GM23338 (cell line): ENCODE measurements at regions not wholly inside any gene's neighbourhood (a gene's known extent, or its start where the extent isn't known, plus 50 kb on each side); places are given as distances from the start of the nearest gene placed in this dataset.

Experiments used
- ATAC-seq: fragments of 200-7000 bp; cut with Tn5 transposase; 3 replicates; pipeline ENCODE4 v1.9.1; 2020
- DNase-seq: peaks from one replicate; pipeline ENCODE4 v3.0.0-alpha.2; 2015; ENCODE audit warnings: low spot score
- H2AFZ ChIP-seq: fragments of 200-600 bp; sonication (generic); 2 replicates; pipeline ENCODE4 v1.8.0; 2016; ENCODE audit warnings: antibody characterized with exemption, mild to moderate bottlenecking, moderate library complexity
- H3F3A ChIP-seq: fragments of 200-600 bp; sonication (generic); replicated peaks from 2 replicates; pipeline ENCODE4 v1.8.0; 2017; ENCODE audit warnings: antibody characterized with exemption, mixed run types, low read depth
- H3K27ac ChIP-seq: fragments of 200-600 bp; sonication (generic); 2 replicates; pipeline ENCODE4 v1.6.1; 2016; ENCODE audit warnings: low read depth
- H3K27me3 ChIP-seq: fragments of 200-600 bp; sonication (generic); 2 replicates; pipeline ENCODE4 v1.8.0; 2016; ENCODE audit warnings: mild to moderate bottlenecking, mixed run types, moderate library complexity; ENCODE audit not compliant: insufficient read depth
- H3K36me3 ChIP-seq: fragments of 200-600 bp; sonication (generic); 2 replicates; pipeline ENCODE4 v1.8.0; 2016; ENCODE audit warnings: mild to moderate bottlenecking; ENCODE audit not compliant: insufficient read depth
- H3K4me1 ChIP-seq: fragments of 200-600 bp; sonication (generic); 2 replicates; pipeline ENCODE4 v1.8.0; 2016; ENCODE audit warnings: mild to moderate bottlenecking, moderate library complexity; ENCODE audit not compliant: insufficient read depth
- H3K4me2 ChIP-seq: fragments of 200-600 bp; sonication (generic); 2 replicates; pipeline ENCODE4 v1.7.1; 2017; ENCODE audit warnings: mixed run types
- H3K4me3 ChIP-seq: fragments of 200-600 bp; sonication (generic); 2 replicates; pipeline ENCODE4 v1.6.1; 2016; ENCODE audit warnings: mixed run types
- H3K79me2 ChIP-seq: fragments of 200-600 bp; sonication (generic); replicated peaks from 2 replicates; pipeline ENCODE4 v1.8.0; 2017; ENCODE audit warnings: mild to moderate bottlenecking; ENCODE audit not compliant: insufficient read depth
- H3K9me2 ChIP-seq: fragments of 200-600 bp; sonication (generic); 2 replicates; pipeline ENCODE4 v1.8.0; 2017; ENCODE audit not compliant: insufficient read depth
- H4K20me1 ChIP-seq: fragments of 200-600 bp; sonication (generic); replicated peaks from 2 replicates; pipeline ENCODE4 v1.8.0; 2017; ENCODE audit warnings: mild to moderate bottlenecking; ENCODE audit not compliant: insufficient read depth
- H3K27ac Mint-ChIP-seq: 2 replicates; pipeline ENCODE4 v1.8.0; 2020; ENCODE audit warnings: inconsistent platforms, mild to moderate bottlenecking, moderate library complexity, mixed read lengths
- H3K27me3 Mint-ChIP-seq: 3 replicates; pipeline ENCODE4 v1.8.0; 2022; ENCODE audit warnings: low read depth, mild to moderate bottlenecking, moderate library complexity, mixed read lengths, inconsistent platforms; ENCODE audit not compliant: insufficient read depth, poor library complexity
- H3K36me3 Mint-ChIP-seq: 3 replicates; pipeline ENCODE4 v1.8.0; 2021; ENCODE audit warnings: low read depth, mild to moderate bottlenecking, inconsistent platforms, moderate library complexity, mixed read lengths
- H3K4me1 Mint-ChIP-seq: 3 replicates; pipeline ENCODE4 v1.8.0; 2020; ENCODE audit warnings: mild to moderate bottlenecking, inconsistent platforms, mixed read lengths
- H3K4me3 Mint-ChIP-seq: 3 replicates; pipeline ENCODE4 v1.8.0; 2021; ENCODE audit warnings: moderate library complexity, mild to moderate bottlenecking, inconsistent platforms, mixed read lengths
- H3K9me3 Mint-ChIP-seq: 3 replicates; pipeline ENCODE4 v1.8.0; 2020; ENCODE audit warnings: moderate library complexity, mild to moderate bottlenecking, inconsistent platforms, mixed read lengths
- CREB1 ChIP-seq: fragments of 250-450 bp; sonication (Bioruptor Pico); IDR thresholded peaks from 2 replicates; pipeline ENCODE4 v1.5.0; 2020; ENCODE audit warnings: low read depth, mild to moderate bottlenecking, moderate library complexity
- CTCF ChIP-seq, 2 experiments: fragments of 200-600 bp in 1 of 2; sonication (generic) in 1 of 2; conservative IDR thresholded peaks; 2 replicates each; pipeline versions ENCODE4 v1.5.1 to v1.6.1; 2016 to 2017; ENCODE audit warnings: antibody characterized with exemption in 2 of 2, low read depth in 2 of 2, mild to moderate bottlenecking in 2 of 2, moderate library complexity in 1 of 2
- ZNF462 ChIP-seq: fragments of 250-450 bp; sonication (Bioruptor Pico); IDR thresholded peaks from 2 replicates; pipeline ENCODE4 v1.5.0; 2020; ENCODE audit warnings: mild to moderate bottlenecking, moderate library complexity

DNA sequence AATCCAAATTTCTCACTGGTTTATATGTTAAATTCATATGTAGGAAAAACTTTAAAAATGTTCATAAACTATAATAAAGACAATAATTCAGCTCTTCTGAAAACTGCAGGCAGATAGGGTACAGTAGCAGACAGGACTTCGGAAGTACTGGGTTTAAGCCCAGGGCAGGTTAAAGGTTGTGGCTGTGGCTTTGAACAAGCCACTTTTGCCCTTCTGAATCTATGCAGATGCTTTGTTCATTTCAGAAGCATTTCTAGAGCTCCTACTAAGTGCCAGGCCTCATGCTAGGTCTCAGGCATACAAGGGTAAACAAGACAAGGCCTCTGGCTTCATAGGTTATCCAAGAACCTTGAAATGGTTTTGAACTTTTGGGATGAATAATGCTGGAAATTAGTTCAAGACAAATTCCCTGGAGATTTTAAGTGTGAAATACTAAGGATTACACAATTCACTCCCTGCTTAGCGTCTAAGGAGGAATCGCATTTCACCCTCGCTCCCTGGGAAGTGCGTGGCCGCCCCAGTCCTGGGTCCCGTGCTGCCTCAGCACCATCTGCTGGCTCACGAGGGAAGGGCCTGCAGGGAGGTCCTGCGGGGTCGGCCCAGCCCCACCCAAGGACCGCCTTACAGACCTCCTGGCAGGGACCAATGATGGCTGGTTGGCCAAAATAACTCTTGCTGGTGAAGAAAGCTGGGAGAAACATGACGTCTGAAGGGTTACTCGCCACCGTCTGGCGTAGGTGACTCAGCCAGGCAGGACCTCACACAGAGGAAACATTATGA lies 67.7 kb upstream of the L3MBTL4 start:
- Histone ChIP-seq H3K27me3 (no peaks in the 10 kb centered on the region), H3K36me3 (no peaks in the 10 kb centered on the region), H3K79me2 (no peaks in the 10 kb centered on the region), H3K4me1 (peaks cover 14% of the 10 kb centered on the region), H2AFZ (peak overlapping the region; percentile 77), H3K4me3 (no peak overlapping the region), H3K4me2 (no peak overlapping the region), H3K27ac (no peak overlapping the region), H3K9me2 (no peaks in the 10 kb centered on the region), H4K20me1 (no peaks in the 10 kb centered on the region), H3F3A (no peaks in the 10 kb centered on the region)
- H3K4me3 Mint-ChIP-seq = no peak overlapping the region
- peak; percentile 81 to 98 for TF ChIP-seq CTCF (conservative IDR thresholded peaks at IDR 0.05; ENCODE audit: low read depth in 2 of 2)
- peak; percentile 74 for TF ChIP-seq ZNF462
- TF ChIP-seq CREB1 = no peak
- DNase-seq (peak; percentile 90), ATAC-seq (peak; percentile 99)
- no peak overlapping the region for H3K27ac Mint-ChIP-seq
- H3K4me1 Mint-ChIP-seq = peaks cover 21% of the 10 kb centered on the region
- no peaks in the 10 kb centered on the region; the same call in 2 of the 3 replicates for H3K9me3 Mint-ChIP-seq
- no peaks in the 10 kb centered on the region for H3K36me3 Mint-ChIP-seq
- H3K27me3 Mint-ChIP-seq = peaks cover 3% of the 10 kb centered on the region
